DMS153 (cell line): ENCODE measurements at regions not wholly inside any gene's neighbourhood (a gene's known extent, or its start where the extent isn't known, plus 50 kb on each side); places are given as distances from the start of the nearest gene placed in this dataset.

ENCODE experiments used
- DNase-seq: peaks from one replicate; lab custom pipeline; 2025; lab: John Stamatoyannopoulos, UW

GRCh38 chr2:144079803-144080202 lies 440.1 kb downstream of the ZEB2 start:
- DNase-seq = no peak

- peak; percentile 9 for DNase-seq
Observed at GRCh38 chr2:144078802-144079724, 440.9 kb downstream of the ZEB2 start.

DNA sequence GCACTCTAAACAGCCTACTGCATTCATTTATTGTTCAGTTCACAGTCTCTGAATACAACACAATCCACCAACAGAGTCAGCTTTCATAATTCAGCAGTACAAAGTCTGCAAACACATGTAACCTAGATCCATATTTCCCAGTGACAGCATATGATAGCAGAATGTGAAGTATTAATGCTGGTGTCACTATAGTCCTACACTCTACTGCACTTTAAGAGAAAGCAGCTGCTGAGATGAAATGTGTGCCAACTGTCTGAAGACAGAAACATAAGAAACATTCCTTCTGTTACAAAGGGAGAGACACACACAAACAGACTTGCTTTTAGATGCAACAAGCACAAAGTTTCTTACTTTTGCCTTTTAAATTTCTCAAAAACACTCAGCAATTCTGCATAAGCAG lies 441.8 kb downstream of the ZEB2 start:
- DNase-seq = no peak

DNA sequence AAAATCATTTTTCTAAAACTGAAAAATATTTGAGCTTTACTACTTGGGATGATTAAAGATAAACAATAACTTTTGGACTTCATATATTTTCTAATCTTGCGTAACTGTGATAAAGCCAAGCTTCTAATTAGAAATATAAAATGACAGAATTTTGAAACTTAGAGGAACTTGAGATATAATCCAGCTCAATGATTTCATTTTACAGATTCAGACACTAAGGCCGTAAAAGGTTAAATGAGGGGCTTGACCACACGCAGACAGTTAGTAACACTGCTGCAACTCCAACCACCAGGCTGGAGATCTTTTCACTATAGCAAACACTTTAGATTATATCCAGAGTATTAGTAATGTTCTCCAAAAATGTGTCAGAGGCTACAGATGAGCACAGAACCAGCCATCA lies 445.5 kb downstream of the ZEB2 start:
- DNase-seq = no peak

DNA sequence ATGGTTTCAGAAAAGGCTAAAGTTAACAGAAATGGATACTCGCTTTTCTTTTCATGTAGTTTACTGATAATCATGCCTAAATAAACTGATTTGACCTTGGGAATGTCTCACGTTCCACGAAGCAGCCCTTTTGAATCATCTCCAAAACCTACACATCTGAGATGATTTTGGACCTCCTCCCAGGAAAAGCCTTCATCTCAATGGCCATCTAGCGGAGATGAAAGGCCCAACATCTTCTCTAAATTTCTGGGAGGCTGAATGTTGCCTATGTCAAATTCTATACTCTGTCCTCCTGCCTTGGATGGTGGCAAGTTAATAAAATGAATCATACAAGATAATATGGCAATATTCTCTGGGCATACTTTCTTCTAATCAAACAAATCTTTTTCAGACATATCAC lies 448.5 kb downstream of the ZEB2 start:
- DNase-seq = no peak

DNA sequence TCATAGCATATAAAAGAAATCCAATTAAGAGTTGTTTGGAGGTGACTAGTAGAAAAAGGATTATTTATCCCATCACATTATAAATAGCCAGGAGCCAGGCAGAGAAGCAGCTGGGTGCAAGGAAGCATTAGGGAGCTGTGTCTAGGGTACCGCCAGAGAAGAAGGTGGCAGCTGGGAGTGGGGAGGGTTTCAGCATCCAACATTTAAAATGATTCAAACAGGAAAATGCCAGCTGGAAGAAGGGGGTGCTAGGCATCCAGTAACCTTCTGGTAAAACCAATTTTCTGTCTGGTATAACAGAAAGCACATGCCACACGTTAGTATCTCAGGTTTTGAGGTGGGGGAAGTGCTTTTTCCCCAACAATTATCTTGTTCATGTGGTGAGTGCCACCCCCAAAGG lies 452.4 kb downstream of the ZEB2 start:
- no peak for DNase-seq

- DNase-seq = no peak
Observed at GRCh38 chr2:144063602-144064001, 456.3 kb downstream of the ZEB2 start.

DNA sequence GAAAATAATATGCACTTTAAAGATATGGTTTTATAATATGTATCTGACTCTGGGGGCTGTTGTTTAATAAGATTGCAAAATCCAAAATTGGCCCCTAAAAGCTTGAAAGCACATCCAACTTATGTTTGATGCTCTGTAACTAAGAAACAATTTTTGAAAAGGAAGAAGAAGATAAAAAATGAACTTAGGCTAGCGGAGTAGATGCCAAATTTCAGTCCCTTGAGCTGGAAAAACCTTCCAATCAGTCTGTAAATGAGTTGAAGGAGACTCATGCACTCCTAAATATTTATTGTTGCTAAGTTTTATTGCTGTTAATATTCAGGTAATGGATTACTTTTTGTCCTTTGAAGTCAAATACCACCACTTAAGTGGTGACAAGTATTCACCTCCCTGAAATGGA lies 465.0 kb downstream of the ZEB2 start:
- DNase-seq = no peak

GRCh38 chr2:144052083-144052482 lies 467.8 kb downstream of the ZEB2 start:
- DNase-seq = no peak

DNA sequence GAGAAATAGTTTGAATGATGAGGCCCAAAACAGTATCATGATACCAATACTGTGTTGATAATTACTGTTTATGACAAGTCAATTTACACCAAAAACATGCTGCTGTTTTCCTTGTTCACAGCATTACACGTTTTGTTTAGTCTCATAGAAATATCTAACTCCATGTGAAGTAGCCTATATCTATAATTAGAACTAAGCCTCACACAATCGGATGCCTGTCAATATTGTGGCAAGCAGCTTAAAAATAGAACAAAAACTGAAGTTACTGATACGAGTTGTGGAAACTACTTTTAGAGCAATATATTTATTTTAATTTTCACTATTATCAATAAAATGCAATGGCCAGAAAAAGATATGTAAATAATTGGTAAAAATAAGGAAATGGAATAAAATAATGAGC lies 470.8 kb downstream of the ZEB2 start:
- DNase-seq = no peak

- no peak for DNase-seq
Observed at GRCh38 chr2:144048631-144049060, 471.3 kb downstream of the ZEB2 start.

DNA sequence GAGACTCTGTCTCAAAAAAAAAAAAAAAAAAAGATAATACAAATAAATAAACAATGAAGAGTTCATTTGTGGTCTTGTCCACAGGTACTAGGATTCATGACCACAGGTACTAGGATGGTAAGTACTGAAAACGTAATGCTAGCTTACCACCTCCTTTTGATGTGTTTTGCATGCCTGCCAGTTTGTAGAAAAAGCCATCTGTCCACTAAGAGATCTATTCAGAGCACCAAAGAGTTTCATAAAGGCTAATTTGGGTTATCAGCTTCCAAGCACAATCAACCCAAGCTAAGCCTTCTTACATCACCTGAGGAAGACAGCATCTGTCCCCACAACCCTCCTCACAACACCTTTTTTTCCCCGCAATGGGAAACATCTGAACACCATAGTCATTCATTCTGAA lies 477.2 kb downstream of the ZEB2 start:
- no peak for DNase-seq

DNA sequence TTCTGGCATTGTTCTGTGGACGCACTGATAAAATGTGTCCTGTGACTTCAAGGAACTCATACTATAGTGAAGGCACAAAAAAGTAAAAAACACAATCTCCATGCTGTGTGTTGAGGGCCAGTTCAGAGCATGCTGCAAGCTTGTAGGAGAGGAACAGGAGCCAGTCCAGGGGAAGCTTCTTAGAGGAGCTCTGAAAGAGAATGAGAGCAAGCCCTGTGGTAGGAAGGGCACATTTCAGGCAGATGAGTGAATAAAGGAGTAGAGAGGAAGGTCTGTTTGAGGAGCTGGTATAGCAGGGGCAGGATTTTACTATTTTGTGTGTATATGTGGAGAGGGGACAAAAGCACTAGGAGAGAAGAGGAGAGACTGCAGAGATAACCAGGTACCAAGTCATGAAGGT lies 478.3 kb downstream of the ZEB2 start:
- DNase-seq = no peak

DNA sequence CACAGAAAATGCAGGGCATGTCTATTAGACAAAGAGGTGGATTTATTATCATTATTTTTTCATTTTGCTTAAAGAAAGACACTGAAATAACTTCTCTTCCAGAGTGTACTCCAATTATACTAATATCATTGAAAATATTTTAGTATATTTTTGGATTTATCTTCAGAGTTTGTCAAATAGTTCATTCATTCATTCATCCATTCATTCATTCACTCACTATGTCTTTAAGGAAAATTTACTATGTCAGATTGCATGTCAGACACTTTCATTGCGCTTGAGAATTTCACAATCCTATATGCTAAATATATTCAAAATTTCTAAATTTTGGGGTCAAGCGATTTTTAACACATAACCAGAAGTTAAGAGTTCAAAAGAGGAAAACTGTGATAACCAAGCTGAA lies 479.1 kb downstream of the ZEB2 start:
- DNase-seq = no peak

- no peak for DNase-seq
Observed at GRCh38 chr2:144032566-144032965, 487.4 kb downstream of the ZEB2 start.

DNA sequence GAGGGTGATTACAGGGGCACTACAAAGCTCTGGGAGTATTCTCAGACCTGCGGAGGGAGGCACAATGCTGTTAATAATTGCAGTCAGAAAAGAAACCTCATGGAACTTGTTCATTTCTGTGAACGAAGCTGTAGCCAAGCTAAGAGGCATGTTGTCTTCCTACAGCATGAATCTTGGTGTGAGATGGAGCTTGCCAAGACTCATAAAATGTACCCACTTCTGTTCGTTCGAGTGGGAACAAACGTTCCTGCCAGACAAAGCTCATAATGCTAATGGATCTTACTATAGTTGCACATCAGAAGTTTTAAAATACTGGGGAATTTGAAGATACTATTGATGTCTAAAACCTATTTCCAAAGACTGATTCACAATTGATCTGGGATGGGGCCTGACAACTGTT lies 489.1 kb downstream of the ZEB2 start:
- no peak for DNase-seq

DNA sequence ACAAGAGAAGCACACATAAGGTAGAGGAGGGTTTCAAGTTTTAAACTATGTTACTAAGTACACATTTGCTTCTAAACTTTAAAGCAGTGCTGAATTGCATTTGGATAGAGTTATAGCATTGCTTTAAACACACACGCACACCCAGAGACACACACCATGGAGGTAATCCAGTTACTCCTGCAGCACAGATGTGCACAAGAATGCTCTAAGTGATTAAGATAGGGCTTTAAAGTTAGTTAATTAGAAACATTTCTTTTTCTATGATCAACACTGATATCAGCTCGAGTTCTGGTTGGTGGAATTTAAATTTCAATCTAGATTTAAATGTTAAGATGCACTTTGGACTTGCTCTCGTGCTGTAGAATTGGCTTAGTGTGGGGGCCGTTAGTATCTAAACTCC lies 492.3 kb downstream of the ZEB2 start:
- DNase-seq = no peak

GRCh38 chr2:144026753-144027152 lies 493.2 kb downstream of the ZEB2 start:
- DNase-seq = no peak

DNA sequence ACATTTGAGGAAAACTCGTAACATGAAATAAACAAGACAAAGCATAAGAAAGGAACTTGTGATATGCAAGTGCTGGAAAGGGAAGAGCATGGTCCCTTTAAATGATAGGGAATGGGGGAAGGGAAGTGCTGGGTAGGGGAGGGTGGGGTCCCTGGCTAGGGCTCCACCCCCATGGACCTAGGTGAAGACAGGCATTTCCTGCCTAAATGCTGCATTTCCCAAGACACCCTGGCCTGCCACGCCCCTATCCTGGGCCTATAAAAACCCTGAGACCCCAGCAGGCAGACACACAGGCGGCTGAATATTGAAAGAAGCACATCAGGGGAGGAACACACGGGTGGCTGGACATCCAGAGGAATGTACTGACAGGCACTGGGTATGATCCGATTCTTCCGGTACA lies 499.9 kb downstream of the ZEB2 start:
- no peak for DNase-seq

DNA sequence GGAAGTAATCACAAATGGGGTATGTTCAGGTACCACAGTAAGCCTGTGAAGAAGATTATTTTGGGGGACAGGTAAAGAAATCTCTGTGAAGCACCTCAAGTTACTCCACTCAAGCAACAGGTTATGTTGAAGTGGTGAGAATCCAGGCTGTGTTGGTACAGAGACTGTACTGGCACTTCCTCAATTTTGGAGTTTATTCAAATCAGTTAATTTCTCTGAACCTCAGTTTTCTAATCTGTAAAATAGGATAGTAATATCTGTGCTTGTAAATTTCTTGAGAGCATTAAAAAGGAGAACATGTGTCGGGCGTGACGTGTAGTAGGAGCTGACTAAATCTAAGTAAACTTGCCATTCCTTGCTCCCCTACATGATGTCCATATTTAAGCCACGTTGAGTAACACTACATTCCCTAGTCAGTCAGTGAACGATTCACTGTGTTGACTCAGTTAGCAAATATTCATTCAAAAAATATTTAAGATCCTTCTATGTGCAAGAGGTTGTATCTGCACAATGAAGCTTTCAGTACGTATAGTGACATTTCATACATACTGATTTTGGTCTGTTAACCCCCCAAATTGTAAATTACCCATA lies 504.2 kb downstream of the ZEB2 start:
- no peak for DNase-seq

- no peak for DNase-seq
Observed at GRCh38 chr2:144015036-144015435, 504.9 kb downstream of the ZEB2 start.

GRCh38 chr2:144014103-144014502 lies 505.8 kb downstream of the ZEB2 start:
- no peak for DNase-seq

DNA sequence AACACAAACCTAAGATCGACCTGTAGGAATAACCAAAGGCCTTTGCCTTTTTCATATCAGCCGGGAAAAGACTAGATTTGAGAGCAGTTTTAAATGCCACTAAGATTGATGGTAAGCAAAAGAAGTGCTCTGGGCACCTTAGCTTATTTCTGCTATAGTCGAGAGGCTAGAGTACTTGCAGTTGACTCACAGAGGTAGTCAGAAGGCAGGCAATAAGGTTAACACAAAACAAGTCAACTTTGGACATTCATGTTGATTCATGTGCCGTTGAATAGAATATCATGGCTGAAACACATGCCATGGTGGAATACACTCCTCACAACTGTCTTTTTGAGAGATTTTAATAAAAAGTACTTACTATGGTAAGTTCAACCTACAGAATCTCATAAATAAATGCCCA lies 507.6 kb downstream of the ZEB2 start:
- DNase-seq = no peak

DNA sequence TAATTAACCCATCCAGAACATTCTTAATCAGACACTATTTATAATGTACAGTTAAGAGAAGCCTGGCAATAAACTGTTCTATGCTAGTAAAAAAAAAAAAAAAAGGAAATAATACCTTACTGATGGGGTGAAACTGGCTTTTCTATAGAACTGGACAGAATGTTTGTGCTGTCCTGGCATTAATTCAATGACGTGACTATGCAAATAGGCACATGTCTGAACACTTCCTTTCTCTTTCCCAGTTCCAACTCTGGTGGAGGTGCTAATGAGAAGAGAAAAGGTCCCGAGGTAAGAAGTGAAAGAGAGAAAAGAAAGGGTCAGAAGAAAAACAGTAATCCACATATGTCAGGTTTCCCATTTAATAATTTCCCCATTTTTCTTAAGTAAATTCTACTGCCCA lies 508.4 kb downstream of the ZEB2 start:
- no peak for DNase-seq
